ENCODE measurements at regions not wholly inside any gene's neighbourhood (a gene's known extent, or its start where the extent isn't known, plus 50 kb on each side); places are given as distances from the start of the nearest gene placed in this dataset.

GRCh38 chr2:52144590-52144989, 1112.7 kb upstream of the NRXN1 start:
- Histone ChIP-seq H3K9me3 (ENCODE audit: control insufficient read depth, insufficient read depth, low read length) (no peaks in the 10 kb centered on the region), H3K4me1 (ENCODE audit: control insufficient read depth, insufficient read depth, low read length) (no peaks in the 10 kb centered on the region), H3K36me3 (ENCODE audit: control insufficient read depth, insufficient read depth, low read length) (no peaks in the 10 kb centered on the region), H3K9ac (ENCODE audit: low read depth, low read length) (no peak overlapping the region), H3K27me3 (ENCODE audit: control insufficient read depth, insufficient read depth, low read length) (no peaks in the 10 kb centered on the region), H3K4me3 (ENCODE audit: low read depth, low read length) (no peak overlapping the region)

DNA sequence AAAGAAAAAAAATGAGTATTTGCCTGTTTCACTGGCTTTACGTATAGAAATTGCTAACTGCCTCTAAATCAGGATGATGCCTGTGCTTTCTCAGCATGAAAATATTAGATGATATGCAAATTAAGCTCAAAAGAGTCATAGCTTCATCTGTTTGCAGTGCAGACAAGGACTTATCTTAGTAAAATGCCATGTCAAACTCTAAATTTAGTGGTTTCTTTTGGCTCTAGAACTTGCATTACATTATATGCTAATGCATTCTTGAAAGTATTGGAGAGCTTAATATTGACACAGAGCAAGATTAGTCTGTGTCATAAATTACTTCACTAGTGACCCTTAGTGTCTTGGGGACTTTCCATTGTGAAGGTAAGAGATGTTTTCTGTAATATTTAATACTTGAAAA, 1109.1 kb upstream of the NRXN1 start:
- H3K36me3 ChIP-seq (ENCODE audit: control insufficient read depth, insufficient read depth, low read length): no peaks in the 10 kb centered on the region
- no peak overlapping the region for H3K4me3 ChIP-seq (ENCODE audit: low read depth, low read length)
- H3K9ac ChIP-seq (ENCODE audit: low read depth, low read length): no peak overlapping the region
- H3K4me1 ChIP-seq (ENCODE audit: control insufficient read depth, insufficient read depth, low read length): no peaks in the 10 kb centered on the region
- H3K9me3 ChIP-seq (ENCODE audit: control insufficient read depth, insufficient read depth, low read length): no peaks in the 10 kb centered on the region
- no peaks in the 10 kb centered on the region for H3K27me3 ChIP-seq (ENCODE audit: control insufficient read depth, insufficient read depth, low read length)

GRCh38 chr2:52139241-52139640, 1107.3 kb upstream of the NRXN1 start:
- H3K4me1 ChIP-seq (ENCODE audit: control insufficient read depth, insufficient read depth, low read length): no peaks in the 10 kb centered on the region
- H3K9ac ChIP-seq (ENCODE audit: low read depth, low read length): no peak overlapping the region
- H3K9me3 ChIP-seq (ENCODE audit: control insufficient read depth, insufficient read depth, low read length): no peaks in the 10 kb centered on the region
- H3K36me3 ChIP-seq (ENCODE audit: control insufficient read depth, insufficient read depth, low read length): no peaks in the 10 kb centered on the region
- H3K4me3 ChIP-seq (ENCODE audit: low read depth, low read length): no peak overlapping the region
- H3K27me3 ChIP-seq (ENCODE audit: control insufficient read depth, insufficient read depth, low read length): no peaks in the 10 kb centered on the region

DNA sequence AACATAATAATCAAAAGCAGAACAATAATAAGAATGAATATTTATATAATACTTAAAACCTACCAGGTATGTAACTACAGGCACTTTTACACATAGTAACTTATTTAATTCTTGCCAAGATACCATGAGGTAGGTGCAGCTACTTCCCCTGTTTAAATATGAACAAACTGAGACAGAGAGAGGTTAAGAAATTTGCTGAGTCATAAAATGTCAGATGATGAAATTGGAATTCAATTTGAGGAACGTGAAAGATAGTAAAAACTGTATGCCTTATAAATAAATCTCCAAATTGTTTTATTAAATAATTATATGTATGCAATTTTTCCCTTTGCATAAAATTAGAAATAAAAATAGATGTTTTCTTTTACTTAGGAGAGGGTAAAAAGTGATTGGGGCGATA, 1103.3 kb upstream of the NRXN1 start:
- H3K9me3 ChIP-seq (ENCODE audit: control insufficient read depth, insufficient read depth, low read length): no peaks in the 10 kb centered on the region
- H3K4me1 ChIP-seq (ENCODE audit: control insufficient read depth, insufficient read depth, low read length): no peaks in the 10 kb centered on the region
- H3K9ac ChIP-seq (ENCODE audit: low read depth, low read length): no peak overlapping the region
- no peaks in the 10 kb centered on the region for H3K27me3 ChIP-seq (ENCODE audit: control insufficient read depth, insufficient read depth, low read length)
- no peaks in the 10 kb centered on the region for H3K36me3 ChIP-seq (ENCODE audit: control insufficient read depth, insufficient read depth, low read length)
- no peak overlapping the region for H3K4me3 ChIP-seq (ENCODE audit: low read depth, low read length)

DNA sequence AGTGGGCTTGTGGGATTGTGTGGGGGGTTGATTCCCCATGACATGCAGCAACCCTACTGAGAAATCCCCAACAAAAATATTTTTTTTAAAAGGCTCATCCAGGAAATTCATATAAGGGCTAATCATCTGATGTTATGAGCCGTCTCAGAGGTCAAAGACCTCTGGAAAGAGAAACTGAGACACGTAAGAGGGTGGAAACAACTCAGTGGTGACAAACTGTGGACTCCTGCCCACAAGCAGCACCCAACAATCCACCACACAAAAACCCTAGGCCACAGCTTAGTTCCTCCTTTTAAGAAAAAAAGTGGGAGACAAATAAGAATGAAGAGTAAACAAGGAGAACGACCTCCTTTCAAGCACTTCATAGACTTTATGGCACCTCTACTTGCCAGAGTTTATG, 1096.1 kb upstream of the NRXN1 start:
- no peaks in the 10 kb centered on the region for H3K36me3 ChIP-seq (ENCODE audit: control insufficient read depth, insufficient read depth, low read length)
- no peaks in the 10 kb centered on the region for H3K27me3 ChIP-seq (ENCODE audit: control insufficient read depth, insufficient read depth, low read length)
- H3K9me3 ChIP-seq (ENCODE audit: control insufficient read depth, insufficient read depth, low read length): no peaks in the 10 kb centered on the region
- H3K4me1 ChIP-seq (ENCODE audit: control insufficient read depth, insufficient read depth, low read length): peaks cover 10% of the 10 kb centered on the region
- H3K4me3 ChIP-seq (ENCODE audit: low read depth, low read length): no peak overlapping the region
- H3K9ac ChIP-seq (ENCODE audit: low read depth, low read length): no peak overlapping the region

DNA sequence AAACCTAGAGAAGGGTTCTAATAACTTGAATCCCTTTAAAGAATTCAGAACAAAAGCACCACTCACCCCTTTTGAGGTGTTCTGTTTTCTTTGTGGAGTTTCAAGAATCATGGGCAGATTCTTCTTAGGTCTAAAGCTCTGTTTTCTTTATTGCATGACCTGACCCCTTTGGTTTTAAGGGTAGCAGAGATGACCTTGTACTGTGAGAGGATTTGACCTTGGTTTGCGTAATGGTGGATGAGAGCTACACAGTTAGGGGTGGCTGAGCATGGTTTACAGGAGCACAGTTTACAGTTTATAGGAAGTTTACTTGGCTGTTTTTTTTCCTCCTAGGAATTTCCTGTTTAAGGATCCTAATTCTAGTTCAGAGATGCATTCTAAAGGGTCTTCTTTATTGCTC, 1095.6 kb upstream of the NRXN1 start:
- Histone ChIP-seq H3K9ac (ENCODE audit: low read depth, low read length) (no peak overlapping the region), H3K4me3 (ENCODE audit: low read depth, low read length) (no peak overlapping the region), H3K4me1 (ENCODE audit: control insufficient read depth, insufficient read depth, low read length) (peaks cover 10% of the 10 kb centered on the region), H3K9me3 (ENCODE audit: control insufficient read depth, insufficient read depth, low read length) (no peaks in the 10 kb centered on the region), H3K36me3 (ENCODE audit: control insufficient read depth, insufficient read depth, low read length) (no peaks in the 10 kb centered on the region), H3K27me3 (ENCODE audit: control insufficient read depth, insufficient read depth, low read length) (no peaks in the 10 kb centered on the region)

- no peaks in the 10 kb centered on the region for H3K4me1 ChIP-seq (ENCODE audit: control insufficient read depth, insufficient read depth, low read length)
- H3K9ac ChIP-seq (ENCODE audit: low read depth, low read length): no peak overlapping the region
- H3K4me3 ChIP-seq (ENCODE audit: low read depth, low read length): no peak overlapping the region
- no peaks in the 10 kb centered on the region for H3K36me3 ChIP-seq (ENCODE audit: control insufficient read depth, insufficient read depth, low read length)
- no peaks in the 10 kb centered on the region for H3K27me3 ChIP-seq (ENCODE audit: control insufficient read depth, insufficient read depth, low read length)
- no peaks in the 10 kb centered on the region for H3K9me3 ChIP-seq (ENCODE audit: control insufficient read depth, insufficient read depth, low read length)
Observed at GRCh38 chr2:52117299-52117698, 1085.4 kb upstream of the NRXN1 start.

DNA sequence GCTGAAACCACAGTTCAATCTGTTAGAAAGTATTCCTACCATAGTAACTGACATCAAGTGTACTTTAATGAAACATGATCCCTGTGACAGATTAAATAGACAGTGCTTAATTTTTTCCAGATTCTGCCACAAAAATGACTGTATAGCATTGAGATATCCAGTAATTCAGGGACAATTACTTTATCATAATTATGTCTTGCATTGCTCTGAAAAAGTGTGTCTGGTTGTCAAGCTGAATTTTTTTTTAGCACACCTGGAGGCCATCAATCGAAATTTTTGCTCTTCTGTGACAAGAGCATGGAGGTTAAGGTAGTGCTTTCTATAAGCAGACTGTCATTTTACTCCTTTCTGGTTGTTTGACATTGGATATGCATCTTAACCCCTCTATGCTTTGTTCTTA, 1083.8 kb upstream of the NRXN1 start:
- no peaks in the 10 kb centered on the region for H3K27me3 ChIP-seq (ENCODE audit: control insufficient read depth, insufficient read depth, low read length)
- H3K9me3 ChIP-seq (ENCODE audit: control insufficient read depth, insufficient read depth, low read length): no peaks in the 10 kb centered on the region
- no peaks in the 10 kb centered on the region for H3K4me1 ChIP-seq (ENCODE audit: control insufficient read depth, insufficient read depth, low read length)
- H3K4me3 ChIP-seq (ENCODE audit: low read depth, low read length): no peak overlapping the region
- H3K36me3 ChIP-seq (ENCODE audit: control insufficient read depth, insufficient read depth, low read length): no peaks in the 10 kb centered on the region
- H3K9ac ChIP-seq (ENCODE audit: low read depth, low read length): no peak overlapping the region

DNA sequence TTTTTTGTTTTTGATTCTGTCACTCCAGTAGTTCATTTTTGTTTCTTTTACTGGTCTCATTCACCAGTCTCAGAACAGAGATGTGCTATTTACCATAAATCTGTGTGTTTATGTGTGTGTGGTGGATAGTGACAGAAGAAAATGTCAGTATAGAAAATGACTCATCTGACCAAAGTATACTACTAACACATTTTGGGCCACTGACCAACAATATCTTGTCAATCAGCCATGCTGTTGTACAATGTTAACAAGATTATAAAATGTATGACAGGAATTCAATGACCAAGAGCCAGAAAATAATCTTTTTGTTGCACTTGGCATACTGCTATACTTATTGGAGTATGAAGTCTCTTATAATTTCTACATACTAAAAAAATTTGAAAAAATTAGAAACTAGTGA, 1081.4 kb upstream of the NRXN1 start:
- Histone ChIP-seq H3K9ac (ENCODE audit: low read depth, low read length) (no peak overlapping the region), H3K36me3 (ENCODE audit: control insufficient read depth, insufficient read depth, low read length) (no peaks in the 10 kb centered on the region), H3K27me3 (ENCODE audit: control insufficient read depth, insufficient read depth, low read length) (no peaks in the 10 kb centered on the region), H3K4me1 (ENCODE audit: control insufficient read depth, insufficient read depth, low read length) (no peaks in the 10 kb centered on the region), H3K4me3 (ENCODE audit: low read depth, low read length) (no peak overlapping the region), H3K9me3 (ENCODE audit: control insufficient read depth, insufficient read depth, low read length) (no peaks in the 10 kb centered on the region)

DNA sequence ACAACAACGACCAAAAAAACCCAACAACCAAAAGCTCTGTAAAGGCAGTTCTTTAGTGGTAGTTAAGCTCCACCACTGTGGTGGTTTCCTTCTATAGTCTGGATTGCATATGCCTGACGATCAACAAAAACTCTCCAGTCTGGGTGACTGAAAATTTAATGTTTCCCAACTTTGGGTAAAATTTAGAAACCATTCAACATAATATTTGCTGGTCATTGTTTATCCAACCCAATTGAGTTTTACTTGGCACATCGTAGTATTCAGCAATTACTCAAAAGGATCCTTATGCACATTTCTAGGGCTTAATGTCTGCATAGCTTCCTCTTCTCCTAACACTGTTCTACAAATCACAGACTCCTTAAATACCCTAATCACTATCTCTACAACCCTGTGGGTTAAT, 1080.2 kb upstream of the NRXN1 start:
- Histone ChIP-seq H3K27me3 (ENCODE audit: control insufficient read depth, insufficient read depth, low read length) (no peaks in the 10 kb centered on the region), H3K4me1 (ENCODE audit: control insufficient read depth, insufficient read depth, low read length) (no peaks in the 10 kb centered on the region), H3K9ac (ENCODE audit: low read depth, low read length) (no peak overlapping the region), H3K9me3 (ENCODE audit: control insufficient read depth, insufficient read depth, low read length) (no peaks in the 10 kb centered on the region), H3K36me3 (ENCODE audit: control insufficient read depth, insufficient read depth, low read length) (no peaks in the 10 kb centered on the region), H3K4me3 (ENCODE audit: low read depth, low read length) (no peak overlapping the region)

- H3K4me3 ChIP-seq (ENCODE audit: low read depth, low read length): no peak overlapping the region
Observed at GRCh38 chr2:52107124-52107523, 1075.2 kb upstream of the NRXN1 start.

DNA sequence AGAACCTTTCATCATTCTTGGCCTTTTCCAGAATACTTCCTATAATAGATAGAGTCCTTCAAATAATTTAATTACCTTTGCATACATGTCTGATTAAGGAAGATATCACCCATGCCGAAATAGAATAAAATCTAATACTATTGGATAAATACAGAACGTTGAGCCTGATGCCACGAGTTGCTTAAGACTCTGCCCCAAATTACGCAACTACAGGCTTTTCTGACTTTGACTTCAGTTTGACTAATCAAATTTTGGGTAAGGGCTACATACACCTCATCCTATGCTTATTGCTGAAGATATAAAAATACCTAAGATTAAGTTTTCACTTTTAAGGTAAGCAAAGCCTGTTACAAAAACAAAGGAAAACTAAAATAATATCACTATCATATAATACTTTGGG, 1065.1 kb upstream of the NRXN1 start:
- Histone ChIP-seq H3K4me1 (ENCODE audit: control insufficient read depth, insufficient read depth, low read length) (no peaks in the 10 kb centered on the region), H3K4me3 (ENCODE audit: low read depth, low read length) (no peak overlapping the region), H3K9me3 (ENCODE audit: control insufficient read depth, insufficient read depth, low read length) (no peaks in the 10 kb centered on the region), H3K36me3 (ENCODE audit: control insufficient read depth, insufficient read depth, low read length) (no peaks in the 10 kb centered on the region), H3K9ac (ENCODE audit: low read depth, low read length) (no peak overlapping the region), H3K27me3 (ENCODE audit: control insufficient read depth, insufficient read depth, low read length) (no peaks in the 10 kb centered on the region)

More at GRCh38 chr2:52107124-52107523, 1075.2 kb upstream of the NRXN1 start:
- Histone ChIP-seq H3K36me3 (ENCODE audit: control insufficient read depth, insufficient read depth, low read length) (no peaks in the 10 kb centered on the region), H3K4me1 (ENCODE audit: control insufficient read depth, insufficient read depth, low read length) (no peaks in the 10 kb centered on the region), H3K27me3 (ENCODE audit: control insufficient read depth, insufficient read depth, low read length) (no peaks in the 10 kb centered on the region), H3K9ac (ENCODE audit: low read depth, low read length) (no peak overlapping the region), H3K9me3 (ENCODE audit: control insufficient read depth, insufficient read depth, low read length) (no peaks in the 10 kb centered on the region)

GRCh38 chr2:52084759-52085158, 1052.8 kb upstream of the NRXN1 start:
- Histone ChIP-seq H3K27me3 (ENCODE audit: control insufficient read depth, insufficient read depth, low read length) (no peaks in the 10 kb centered on the region), H3K4me1 (ENCODE audit: control insufficient read depth, insufficient read depth, low read length) (no peaks in the 10 kb centered on the region), H3K4me3 (ENCODE audit: low read depth, low read length) (no peak overlapping the region), H3K9me3 (ENCODE audit: control insufficient read depth, insufficient read depth, low read length) (no peaks in the 10 kb centered on the region), H3K36me3 (ENCODE audit: control insufficient read depth, insufficient read depth, low read length) (no peaks in the 10 kb centered on the region), H3K9ac (ENCODE audit: low read depth, low read length) (no peak overlapping the region)
